Muscle layer of colon (tissue), 2 donors: ENCODE measurements at regions not wholly inside any gene's neighbourhood (a gene's known extent, or its start where the extent isn't known, plus 50 kb on each side); places are given as distances from the start of the nearest gene placed in this dataset.
A peak's percentile ranks its signal among the peaks of the same experiment; 100 is the strongest.

Source experiments
- H3K27ac ChIP-seq: one replicate; pipeline ENCODE4 v1.7.0; 2013; ENCODE audit warnings: low read depth, mild to moderate bottlenecking, low read length, moderate library complexity
- H3K27me3 ChIP-seq, 2 donors: one replicate each; pipeline ENCODE4 v1.7.0; 2013; ENCODE audit warnings: low read length in 2 of 2, mild to moderate bottlenecking in 2 of 2; ENCODE audit not compliant: insufficient read depth in 2 of 2, control insufficient read depth in 1 of 2
- H3K36me3 ChIP-seq: one replicate; pipeline ENCODE4 v1.7.0; 2013; ENCODE audit warnings: mild to moderate bottlenecking, low read length; ENCODE audit not compliant: insufficient read depth
- H3K4me1 ChIP-seq: one replicate; pipeline ENCODE4 v1.7.0; 2013; ENCODE audit warnings: mild to moderate bottlenecking, low read length; ENCODE audit not compliant: insufficient read depth
- H3K4me3 ChIP-seq, 2 donors: one replicate each; pipeline ENCODE4 v1.7.0; 2013; ENCODE audit warnings: low read length in 2 of 2, low read depth in 1 of 2, mild to moderate bottlenecking in 1 of 2, moderate library complexity in 1 of 2
- H3K9ac ChIP-seq: one replicate; pipeline ENCODE4 v1.7.0; 2013; ENCODE audit warnings: low read length
- H3K9me3 ChIP-seq: one replicate; pipeline ENCODE4 v1.7.0; 2013; ENCODE audit warnings: mild to moderate bottlenecking, low read length
- donor health status: abdominal sarcoma.
- donor health status: Adenocarcinoma of cecum.

GRCh38 chr3:30495172-30496065 is 111.0 kb upstream of the TGFBR2 start:
- Histone ChIP-seq H3K9ac (peak overlapping the region; percentile 5), H3K27ac (peak overlapping the region; percentile 89), H3K9me3 (no peaks in the 10 kb centered on the region), H3K27me3 (no peaks in the 10 kb centered on the region), H3K36me3 (no peaks in the 10 kb centered on the region), H3K4me1 (peaks cover 69% of the 10 kb centered on the region), H3K4me3 (no peak overlapping the region)

GRCh38 chr3:30496066-30496966 is 110.1 kb upstream of the TGFBR2 start:
- peaks cover 69% of the 10 kb centered on the region for H3K4me1 ChIP-seq
- no peaks in the 10 kb centered on the region for H3K9me3 ChIP-seq
- H3K9ac ChIP-seq = peak overlapping the region; percentile 5
- H3K36me3 ChIP-seq = no peaks in the 10 kb centered on the region
- H3K27ac ChIP-seq = peak overlapping the region; percentile 89
- H3K4me3 ChIP-seq = no peak overlapping the region
- H3K27me3 ChIP-seq = no peaks in the 10 kb centered on the region

- Histone ChIP-seq H3K4me1 (peaks cover 54% of the 10 kb centered on the region), H3K9me3 (no peaks in the 10 kb centered on the region), H3K9ac (no peak overlapping the region), H3K27me3 (no peaks in the 10 kb centered on the region), H3K27ac (peak overlapping the region; percentile 66), H3K4me3 (no peak overlapping the region), H3K36me3 (no peaks in the 10 kb centered on the region)
Observed at GRCh38 chr3:30498587-30498967, 107.8 kb upstream of the TGFBR2 start.

GRCh38 chr3:30500666-30501399 is 105.6 kb upstream of the TGFBR2 start:
- H3K9ac ChIP-seq = no peak overlapping the region
- H3K36me3 ChIP-seq = no peaks in the 10 kb centered on the region
- H3K9me3 ChIP-seq = no peaks in the 10 kb centered on the region
- H3K4me3 ChIP-seq = no peak overlapping the region
- H3K27ac ChIP-seq = no peak overlapping the region
- no peaks in the 10 kb centered on the region for H3K27me3 ChIP-seq
- peaks cover 33% of the 10 kb centered on the region for H3K4me1 ChIP-seq

- no peak overlapping the region for H3K27ac ChIP-seq
- H3K4me1 ChIP-seq = peaks cover 26% of the 10 kb centered on the region
- no peak overlapping the region for H3K4me3 ChIP-seq
- H3K9ac ChIP-seq = no peak overlapping the region
- H3K27me3 ChIP-seq = no peaks in the 10 kb centered on the region
- H3K9me3 ChIP-seq = no peaks in the 10 kb centered on the region
- H3K36me3 ChIP-seq = no peaks in the 10 kb centered on the region
Observed at GRCh38 chr3:30501526-30501925, 104.9 kb upstream of the TGFBR2 start.

GRCh38 chr3:30502051-30502741 is 104.2 kb upstream of the TGFBR2 start:
- H3K4me1 ChIP-seq = peaks cover 19% of the 10 kb centered on the region
- no peaks in the 10 kb centered on the region for H3K36me3 ChIP-seq
- no peak overlapping the region for H3K4me3 ChIP-seq
- no peak overlapping the region for H3K27ac ChIP-seq
- no peaks in the 10 kb centered on the region for H3K9me3 ChIP-seq
- H3K27me3 ChIP-seq = no peaks in the 10 kb centered on the region
- H3K9ac ChIP-seq = no peak overlapping the region

- Histone ChIP-seq H3K27ac (no peak overlapping the region), H3K9ac (no peak overlapping the region), H3K4me1 (peaks cover 14% of the 10 kb centered on the region), H3K9me3 (no peaks in the 10 kb centered on the region), H3K36me3 (no peaks in the 10 kb centered on the region), H3K27me3 (no peaks in the 10 kb centered on the region), H3K4me3 (no peak overlapping the region)
Observed at GRCh38 chr3:30502742-30503073, 103.7 kb upstream of the TGFBR2 start.

GRCh38 chr3:30503446-30503845 is 103.0 kb upstream of the TGFBR2 start:
- no peaks in the 10 kb centered on the region for H3K9me3 ChIP-seq
- no peak overlapping the region for H3K27ac ChIP-seq
- peaks cover 6% of the 10 kb centered on the region for H3K4me1 ChIP-seq
- H3K4me3 ChIP-seq = no peak overlapping the region
- H3K36me3 ChIP-seq = no peaks in the 10 kb centered on the region
- no peak overlapping the region for H3K9ac ChIP-seq
- no peaks in the 10 kb centered on the region for H3K27me3 ChIP-seq

- Histone ChIP-seq H3K27ac (no peak overlapping the region), H3K27me3 (no peaks in the 10 kb centered on the region), H3K9me3 (no peaks in the 10 kb centered on the region), H3K9ac (no peak overlapping the region), H3K4me1 (no peaks in the 10 kb centered on the region), H3K36me3 (no peaks in the 10 kb centered on the region), H3K4me3 (no peak overlapping the region)
Observed at GRCh38 chr3:30504939-30505338, 101.5 kb upstream of the TGFBR2 start.

GRCh38 chr3:30505866-30506520 is 100.4 kb upstream of the TGFBR2 start:
- Histone ChIP-seq H3K27ac (no peak overlapping the region), H3K27me3 (no peaks in the 10 kb centered on the region), H3K9me3 (no peaks in the 10 kb centered on the region), H3K4me1 (no peaks in the 10 kb centered on the region), H3K4me3 (no peak overlapping the region), H3K9ac (no peak overlapping the region), H3K36me3 (no peaks in the 10 kb centered on the region)
